Heart left ventricle (tissue), 16 donors: ENCODE measurements at regions not wholly inside any gene's neighbourhood (a gene's known extent, or its start where the extent isn't known, plus 50 kb on each side); places are given as distances from the start of the nearest gene placed in this dataset.
A peak's percentile ranks its signal among the peaks of the same experiment; 100 is the strongest.

Experiments used
- ATAC-seq, 4 donors: fragments of 200-7000 bp; cut with Tn5 transposase; one replicate each; pipeline ENCODE4 v1.9.1; 2020 to 2022; ENCODE audit warnings: moderate library complexity in 4 of 4, mild to moderate bottlenecking in 3 of 4, moderate number of reproducible peaks in 1 of 4
- DNase-seq, 5 donors: peaks; one replicate each; pipeline ENCODE4 v3.0.0-alpha.2; 2020
- H3K27ac ChIP-seq, 12 donors: fragments of 200-600 bp; sonication (generic) in 4 of 12; one replicate each; pipeline versions ENCODE4 v1.5.0 to v1.8.0; 2016 to 2022; ENCODE audit warnings: mild to moderate bottlenecking in 2 of 12
- H3K27me3 ChIP-seq, 9 donors: fragments of 200-600 bp; sonication (generic) in 2 of 9; one replicate each; pipeline versions ENCODE4 v1.5.1 to v1.8.0; 2016 to 2022; ENCODE audit warnings: mild to moderate bottlenecking in 3 of 9
- H3K36me3 ChIP-seq, 9 donors: fragments of 200-600 bp; sonication (generic) in 2 of 9; one replicate each; pipeline versions ENCODE4 v1.5.0 to v1.8.0; 2018 to 2022; ENCODE audit warnings: mild to moderate bottlenecking in 2 of 9
- H3K4me1 ChIP-seq, 12 donors: fragments of 200-600 bp; sonication (generic) in 4 of 12; one replicate each; pipeline versions ENCODE4 v1.5.0 to v1.8.0; 2016 to 2022; ENCODE audit warnings: mild to moderate bottlenecking in 3 of 12
- H3K4me3 ChIP-seq, 12 donors: fragments of 200-600 bp; sonication (generic) in 4 of 12; one replicate each; pipeline versions ENCODE4 v1.5.0 to v1.8.0; 2017 to 2022; ENCODE audit warnings: mild to moderate bottlenecking in 9 of 12, moderate library complexity in 4 of 12
- H3K9me3 ChIP-seq, 12 donors: fragments of 200-600 bp; sonication (generic) in 4 of 12; one replicate each; pipeline versions ENCODE4 v1.5.0 to v1.8.0; 2016 to 2022; ENCODE audit warnings: mild to moderate bottlenecking in 1 of 12
- CTCF ChIP-seq, 12 donors: fragments of 200-600 bp; sonication (generic) in 4 of 12; IDR thresholded peaks; one replicate each; pipeline versions ENCODE4 v1.5.0 to v1.8.0; 2018 to 2022; ENCODE audit warnings: antibody characterized with exemption in 12 of 12, mild to moderate bottlenecking in 5 of 12
- POLR2A ChIP-seq, 2 donors: fragments of 450-650 bp; IDR thresholded peaks; one replicate each; pipeline ENCODE4 v1.6.1; 2017; ENCODE audit warnings: antibody characterized with exemption in 2 of 2, mild to moderate bottlenecking in 2 of 2, moderate library complexity in 2 of 2
- WGBS, 4 donors: extraction: QIAGEN DNeasy Blood & Tissue Kit in 2 of 4; methylation state at CpG; one replicate each; pipeline versions ENCODE4 v1.1.5 to v1.1.7; 2013 to 2018; 5-methylcytosine and 5-hydroxymethylcytosine counted together
- intact Hi-C, 10 donors: fragments of 100-400 bp; cut with DNase I; formaldehyde crosslinking; loops; one replicate each; pipeline versions ENCODE4 v1.11.1 to v1.14.2; 2022
- donor health status: ischemic (EF 13 %, LVEDD 7.1; RV severe dilation, severe dysfunction).
- donor health status: healthy with polysubstance abuse.
- donor health status: DM: no; HTN: yes; CAD: no.
- donor health status: DM: no; HTN: no; CAD: no.
- donor health status: ischemic (EF 25% LVEDD 6.9; RV normal size, moderate dysfunction).
- donor health status: ischemic (EF 25% LVEDD 5.7; RV mildly dilated, moderate dysfunction).
- donor health status: healthy.
- donor health status: DM: yes; HTN: yes; CAD: no.
- donor health status: ischemic (EF 35%, LVEDD 5.7; RV mildly dilated, moderate dysfunction).
- donor health status: nonischemic (EF 11% LVEDD 7.7; RV severe dilation, severe dysfunction).
- donor health status: DM: yes; HTN: yes; CAD: no.
- donor health status: PGD.
- donor health status: ischemic (EF 29% LVEDD 5.4; RV normal size, mild dysfunction).
- donor health status: nonischemic (EF 23%, LVEDD 6.1; RV moderate dilation, normal function).

GRCh38 chr4:136731025-136731424, 801.3 kb downstream of the PCDH18 start:
- no peak for TF ChIP-seq CTCF (IDR thresholded peaks at IDR 0.05)
- no peak for TF ChIP-seq POLR2A (IDR thresholded peaks at IDR 0.05)
- DNase-seq: no peak
- H3K27me3 ChIP-seq: no peaks in the 10 kb centered on the region
- H3K9me3 ChIP-seq: no peaks in the 10 kb centered on the region
- H3K4me1 ChIP-seq: no peaks in the 10 kb centered on the region
- no peak for ATAC-seq
- H3K27ac ChIP-seq: no peak overlapping the region
- H3K4me3 ChIP-seq: no peak overlapping the region
- no peaks in the 10 kb centered on the region for H3K36me3 ChIP-seq
- intact Hi-C loops: no loop called here

- 71 to 80% (median 74%) methylated on average over 4 of the region's 4 CpGs for WGBS, 4 donors
- intact Hi-C loops: no loop called here
- H3K4me1 ChIP-seq: no peaks in the 10 kb centered on the region
- TF ChIP-seq POLR2A (IDR thresholded peaks at IDR 0.05) (no peak), CTCF (IDR thresholded peaks at IDR 0.05) (no peak)
- no peak overlapping the region for H3K4me3 ChIP-seq
- H3K27me3 ChIP-seq: no peaks in the 10 kb centered on the region
- H3K27ac ChIP-seq: no peak overlapping the region
- no peaks in the 10 kb centered on the region for H3K9me3 ChIP-seq
- ATAC-seq (no peak), DNase-seq (no peak)
- H3K36me3 ChIP-seq: no peaks in the 10 kb centered on the region
Observed at GRCh38 chr4:136725286-136726081, 806.8 kb downstream of the PCDH18 start.

- H3K27ac ChIP-seq: no peak overlapping the region
- no peaks in the 10 kb centered on the region for H3K36me3 ChIP-seq
- ATAC-seq (no peak), DNase-seq (no peak)
- no peaks in the 10 kb centered on the region for H3K9me3 ChIP-seq
- 19 to 32% (median 26%) methylated on average over 1 of the region's 1 CpG for WGBS, 4 donors
- H3K4me1 ChIP-seq: no peaks in the 10 kb centered on the region
- H3K27me3 ChIP-seq: no peaks in the 10 kb centered on the region
- intact Hi-C loops: no loop called here
- peak in 3 of 12 donors; percentile 20 to 31 (median 25) for TF ChIP-seq CTCF (IDR thresholded peaks at IDR 0.05)
- no peak for TF ChIP-seq POLR2A (IDR thresholded peaks at IDR 0.05)
- H3K4me3 ChIP-seq: peak overlapping the region in 2 of 12 donors; percentile 19 to 39
Observed at GRCh38 chr4:136713140-136713539, 819.2 kb downstream of the PCDH18 start.

- no peak for ATAC-seq
- no peak for DNase-seq
- Histone ChIP-seq H3K4me3 (no peak overlapping the region), H3K9me3 (no peaks in the 10 kb centered on the region), H3K36me3 (no peaks in the 10 kb centered on the region), H3K27ac (no peak overlapping the region), H3K27me3 (no peaks in the 10 kb centered on the region), H3K4me1 (no peaks in the 10 kb centered on the region)
- WGBS, 4 donors: 79 to 93% (median 89%) methylated on average over 1 of the region's 1 CpG
- no peak for TF ChIP-seq CTCF (IDR thresholded peaks at IDR 0.05)
- TF ChIP-seq POLR2A (IDR thresholded peaks at IDR 0.05): no peak
- intact Hi-C loops: no loop called here
Observed at GRCh38 chr4:136709897-136710296, 822.4 kb downstream of the PCDH18 start.
